ENCODE measurements at regions not wholly inside any gene's neighbourhood (a gene's known extent, or its start where the extent isn't known, plus 50 kb on each side); places are given as distances from the start of the nearest gene placed in this dataset.

DNA sequence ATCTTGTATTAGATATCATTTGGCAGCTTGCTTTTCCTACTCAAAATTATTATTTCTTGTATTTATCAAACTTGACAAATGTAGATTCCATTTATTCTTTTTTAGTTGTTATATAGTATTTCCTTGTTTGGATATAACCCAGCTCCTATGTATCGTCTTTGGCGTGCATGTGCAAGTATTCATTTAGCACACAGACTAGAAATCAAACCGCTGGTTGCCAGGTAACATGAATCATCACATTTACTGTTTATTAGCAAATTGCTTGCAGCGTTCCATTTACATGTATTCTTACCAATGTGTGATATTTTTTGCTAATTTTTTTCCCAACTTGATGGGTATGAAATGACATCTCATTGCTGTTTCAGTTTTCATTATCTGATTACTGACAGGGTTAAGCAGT lies 2089.7 kb upstream of the CELF4 start:
- DNase-seq = no peak
- CTCF ChIA-PET = no interaction called here
- Histone ChIP-seq H3K36me3 (ENCODE audit: control insufficient read depth in 4 of 4, insufficient read depth in 4 of 4, low read length in 3 of 4) (no peaks in the 10 kb centered on the region), H3K27ac (ENCODE audit: insufficient read depth in 1 of 2, low read depth in 1 of 2, low read length in 2 of 2, poor library complexity in 1 of 2, severe bottlenecking in 2 of 2) (no peak overlapping the region), H3K4me1 (ENCODE audit: control extremely low read depth in 1 of 4, control insufficient read depth in 4 of 4, insufficient read depth in 4 of 4, low read length in 3 of 4) (no peaks in the 10 kb centered on the region), H3K4me3 (ENCODE audit: control insufficient read depth in 1 of 7, extremely low read depth in 1 of 7, insufficient read depth in 4 of 7, low read depth in 2 of 7, low read length in 6 of 7) (no peak overlapping the region), H3K9me3 (ENCODE audit: control extremely low read depth in 1 of 5, control insufficient read depth in 4 of 5, insufficient read depth in 2 of 5, low read depth in 1 of 5, low read length in 4 of 5) (no peaks in the 10 kb centered on the region), H3K27me3 (replicated peaks in 2 of 5; ENCODE audit: control insufficient read depth in 4 of 5, insufficient read depth in 5 of 5, low read length in 4 of 5) (no peaks in the 10 kb centered on the region)
- no CpG with 5 or more reads among the region's 4 CpGs for WGBS (ENCODE audit: insufficient coverage)
- POLR2A ChIA-PET = no interaction called here

DNA sequence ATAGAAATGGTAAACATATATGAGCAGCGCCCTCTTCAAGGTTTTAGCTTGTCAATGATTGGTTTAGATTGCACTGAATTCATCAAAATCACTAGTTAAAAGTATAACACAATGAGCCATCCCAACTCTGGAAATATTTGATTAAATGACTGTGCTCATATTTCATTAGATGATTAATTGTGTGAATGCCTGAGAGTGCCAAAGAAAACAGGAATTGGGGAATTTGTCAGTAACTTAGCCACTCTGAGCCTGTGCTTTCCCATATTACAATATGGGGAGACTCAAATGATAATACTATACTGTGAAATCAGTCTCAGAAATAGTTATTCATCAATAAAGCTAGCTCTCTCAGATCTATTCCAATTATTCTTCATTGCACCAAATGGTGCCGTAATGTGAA lies 2087.6 kb upstream of the CELF4 start:
- H3K9me3 ChIP-seq (ENCODE audit: control extremely low read depth in 1 of 5, control insufficient read depth in 4 of 5, insufficient read depth in 2 of 5, low read depth in 1 of 5, low read length in 4 of 5) = no peaks in the 10 kb centered on the region
- ChIA-PET CTCF (no interaction called here), POLR2A (no interaction called here)
- H3K27me3 ChIP-seq (replicated peaks in 2 of 5; ENCODE audit: control insufficient read depth in 4 of 5, insufficient read depth in 5 of 5, low read length in 4 of 5) = no peaks in the 10 kb centered on the region
- no CpG with 5 or more reads among the region's 2 CpGs for WGBS (ENCODE audit: insufficient coverage)
- H3K4me3 ChIP-seq (ENCODE audit: control insufficient read depth in 1 of 7, extremely low read depth in 1 of 7, insufficient read depth in 4 of 7, low read depth in 2 of 7, low read length in 6 of 7) = no peak overlapping the region
- H3K27ac ChIP-seq (ENCODE audit: insufficient read depth in 1 of 2, low read depth in 1 of 2, low read length in 2 of 2, poor library complexity in 1 of 2, severe bottlenecking in 2 of 2) = no peak overlapping the region
- no peaks in the 10 kb centered on the region for H3K4me1 ChIP-seq (ENCODE audit: control extremely low read depth in 1 of 4, control insufficient read depth in 4 of 4, insufficient read depth in 4 of 4, low read length in 3 of 4)
- no peak for DNase-seq
- H3K36me3 ChIP-seq (ENCODE audit: control insufficient read depth in 4 of 4, insufficient read depth in 4 of 4, low read length in 3 of 4) = no peaks in the 10 kb centered on the region

DNA sequence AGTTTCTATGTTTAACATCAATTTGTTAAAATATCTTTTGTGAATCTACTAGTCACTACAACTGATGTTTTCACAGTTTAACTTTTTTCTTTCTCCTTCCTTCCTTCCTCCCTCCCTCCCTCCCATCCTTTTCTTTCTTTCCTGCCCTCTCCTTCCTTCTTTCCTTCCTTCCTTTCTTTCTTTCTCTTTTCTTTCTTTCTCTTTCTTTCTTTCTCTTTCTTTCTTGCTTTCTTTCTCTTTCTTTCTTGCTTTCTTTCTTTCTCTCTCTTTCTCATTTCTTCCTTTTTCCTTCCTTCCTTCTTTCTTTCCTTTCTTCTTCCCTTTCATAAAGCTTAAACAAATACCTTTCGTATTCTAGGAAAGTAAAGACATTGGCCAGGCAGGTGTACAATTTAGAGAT lies 2083.0 kb upstream of the CELF4 start:
- H3K36me3 ChIP-seq (ENCODE audit: control insufficient read depth in 4 of 4, insufficient read depth in 4 of 4, low read length in 3 of 4) = no peaks in the 10 kb centered on the region
- H3K4me3 ChIP-seq (ENCODE audit: control insufficient read depth in 1 of 7, extremely low read depth in 1 of 7, insufficient read depth in 4 of 7, low read depth in 2 of 7, low read length in 6 of 7) = no peak overlapping the region
- no peak overlapping the region for H3K27ac ChIP-seq (ENCODE audit: insufficient read depth in 1 of 2, low read depth in 1 of 2, low read length in 2 of 2, poor library complexity in 1 of 2, severe bottlenecking in 2 of 2)
- ChIA-PET CTCF (no interaction called here), POLR2A (no interaction called here)
- no peaks in the 10 kb centered on the region for H3K27me3 ChIP-seq (replicated peaks in 2 of 5; ENCODE audit: control insufficient read depth in 4 of 5, insufficient read depth in 5 of 5, low read length in 4 of 5)
- H3K9me3 ChIP-seq (ENCODE audit: control extremely low read depth in 1 of 5, control insufficient read depth in 4 of 5, insufficient read depth in 2 of 5, low read depth in 1 of 5, low read length in 4 of 5) = no peaks in the 10 kb centered on the region
- no CpG with 5 or more reads among the region's 1 CpG for WGBS (ENCODE audit: insufficient coverage)
- DNase-seq = no peak
- H3K4me1 ChIP-seq (ENCODE audit: control extremely low read depth in 1 of 4, control insufficient read depth in 4 of 4, insufficient read depth in 4 of 4, low read length in 3 of 4) = no peaks in the 10 kb centered on the region

DNA sequence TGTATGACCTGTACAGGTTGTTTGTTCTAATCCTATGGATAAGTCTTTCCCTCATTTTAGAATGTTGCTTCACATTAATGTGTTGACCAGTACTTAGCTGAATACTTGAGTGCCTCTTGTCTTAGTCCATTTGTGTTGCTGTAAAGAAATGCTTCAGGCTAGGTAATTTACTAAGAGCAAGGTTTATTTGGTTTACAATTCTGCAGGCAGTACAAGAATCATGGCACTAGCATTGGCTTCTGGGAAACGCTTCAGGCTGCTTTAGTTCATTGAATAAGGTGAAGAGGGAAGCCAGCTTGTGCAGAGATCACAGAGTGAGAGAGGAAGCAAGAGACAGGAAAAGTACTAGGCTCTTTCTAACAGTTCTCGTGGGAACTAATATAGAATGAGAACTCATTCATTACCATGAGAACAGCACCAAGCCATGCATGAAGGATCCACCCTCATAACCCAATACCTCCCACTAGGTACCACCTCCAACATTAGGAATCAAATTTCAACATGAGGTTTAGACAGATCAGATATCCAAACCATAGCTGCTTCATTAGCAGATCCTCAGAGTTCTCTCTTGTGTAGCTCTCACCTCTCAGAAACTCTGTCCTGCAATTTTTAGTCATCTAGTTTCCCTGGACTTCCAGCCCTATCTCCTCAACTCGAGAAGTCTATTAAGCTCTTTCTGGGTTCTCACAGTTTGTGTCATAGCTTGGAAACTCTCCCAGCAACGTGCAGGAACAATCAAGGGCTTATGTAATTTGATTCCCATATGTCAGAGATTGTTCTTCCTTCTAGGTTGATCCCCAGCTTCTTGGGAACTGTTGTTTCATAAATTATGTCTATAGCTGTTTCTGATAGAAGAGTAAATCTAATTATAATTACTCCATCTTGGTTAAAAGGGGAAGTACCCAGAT lies 2082.3 kb upstream of the CELF4 start:
- no peak for DNase-seq

DNA sequence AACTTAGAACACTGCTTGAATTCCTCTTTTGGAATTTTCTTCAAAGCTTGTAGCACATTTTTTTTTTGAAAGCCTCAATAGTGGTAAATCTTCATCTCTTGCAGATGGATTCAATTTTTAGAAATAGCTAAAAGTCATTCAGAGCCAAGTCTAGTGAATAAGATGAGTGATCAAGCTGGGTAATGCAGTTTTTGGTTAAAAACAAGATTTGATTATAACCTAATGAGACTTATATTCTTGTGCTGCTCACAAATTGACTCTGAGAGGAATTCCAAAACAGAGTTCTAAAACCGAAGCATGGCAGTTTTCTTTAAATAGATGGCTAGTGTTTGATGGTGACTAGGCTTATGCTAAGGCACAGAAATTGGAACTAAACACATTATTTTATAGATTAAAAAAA lies 2072.6 kb upstream of the CELF4 start:
- no CpG with 5 or more reads among the region's 1 CpG for WGBS (ENCODE audit: insufficient coverage)
- H3K27me3 ChIP-seq (replicated peaks in 2 of 5; ENCODE audit: control insufficient read depth in 4 of 5, insufficient read depth in 5 of 5, low read length in 4 of 5) = no peaks in the 10 kb centered on the region
- no peaks in the 10 kb centered on the region for H3K4me1 ChIP-seq (ENCODE audit: control extremely low read depth in 1 of 4, control insufficient read depth in 4 of 4, insufficient read depth in 4 of 4, low read length in 3 of 4)
- H3K27ac ChIP-seq (ENCODE audit: insufficient read depth in 1 of 2, low read depth in 1 of 2, low read length in 2 of 2, poor library complexity in 1 of 2, severe bottlenecking in 2 of 2) = no peak overlapping the region
- no peak for DNase-seq
- H3K9me3 ChIP-seq (ENCODE audit: control extremely low read depth in 1 of 5, control insufficient read depth in 4 of 5, insufficient read depth in 2 of 5, low read depth in 1 of 5, low read length in 4 of 5) = no peaks in the 10 kb centered on the region
- ChIA-PET POLR2A (no interaction called here), CTCF (no interaction called here)
- no peaks in the 10 kb centered on the region for H3K36me3 ChIP-seq (ENCODE audit: control insufficient read depth in 4 of 4, insufficient read depth in 4 of 4, low read length in 3 of 4)
- H3K4me3 ChIP-seq (ENCODE audit: control insufficient read depth in 1 of 7, extremely low read depth in 1 of 7, insufficient read depth in 4 of 7, low read depth in 2 of 7, low read length in 6 of 7) = no peak overlapping the region

More for the DNA sequence above, 2082.3 kb upstream of the CELF4 start:
- no peak overlapping the region for H3K4me3 ChIP-seq (ENCODE audit: control insufficient read depth in 1 of 7, extremely low read depth in 1 of 7, insufficient read depth in 4 of 7, low read depth in 2 of 7, low read length in 6 of 7)
- ChIA-PET POLR2A (no interaction called here), CTCF (interaction anchor here (1.3 kb wide), 1 partner anchor 71 kb away, joined by 3 read pairs; no protein-coding TSS in a partner anchor)
- H3K36me3 ChIP-seq (ENCODE audit: control insufficient read depth in 4 of 4, insufficient read depth in 4 of 4, low read length in 3 of 4) = no peaks in the 10 kb centered on the region
- H3K4me1 ChIP-seq (ENCODE audit: control extremely low read depth in 1 of 4, control insufficient read depth in 4 of 4, insufficient read depth in 4 of 4, low read length in 3 of 4) = no peaks in the 10 kb centered on the region
- no peak overlapping the region for H3K27ac ChIP-seq (ENCODE audit: insufficient read depth in 1 of 2, low read depth in 1 of 2, low read length in 2 of 2, poor library complexity in 1 of 2, severe bottlenecking in 2 of 2)
- no peaks in the 10 kb centered on the region for H3K27me3 ChIP-seq (replicated peaks in 2 of 5; ENCODE audit: control insufficient read depth in 4 of 5, insufficient read depth in 5 of 5, low read length in 4 of 5)
- no peaks in the 10 kb centered on the region for H3K9me3 ChIP-seq (ENCODE audit: control extremely low read depth in 1 of 5, control insufficient read depth in 4 of 5, insufficient read depth in 2 of 5, low read depth in 1 of 5, low read length in 4 of 5)
- WGBS (ENCODE audit: insufficient coverage) = 83% methylated on average over 3 of the region's 4 CpGs

DNA sequence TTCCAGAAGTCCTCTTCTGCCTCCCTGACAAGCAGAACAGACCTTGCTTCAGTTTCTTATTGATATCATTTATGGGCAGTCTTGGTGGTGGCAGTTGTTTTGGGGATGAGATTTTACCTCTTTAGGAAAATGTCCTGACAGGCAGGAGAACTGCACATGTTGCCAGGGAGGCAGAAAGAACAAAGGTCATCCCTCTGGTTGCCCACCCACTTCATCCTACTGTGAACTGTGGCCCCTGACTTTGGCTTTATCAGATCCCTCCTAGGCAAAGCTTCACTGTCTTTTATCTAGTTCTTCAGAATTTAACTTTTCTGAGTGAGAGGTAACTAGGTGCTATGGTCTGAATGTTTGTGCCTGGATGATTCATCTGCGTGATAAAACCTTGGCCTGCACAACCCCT lies 2071.3 kb upstream of the CELF4 start:
- no peaks in the 10 kb centered on the region for H3K27me3 ChIP-seq (replicated peaks in 2 of 5; ENCODE audit: control insufficient read depth in 4 of 5, insufficient read depth in 5 of 5, low read length in 4 of 5)
- no peak overlapping the region for H3K4me3 ChIP-seq (ENCODE audit: control insufficient read depth in 1 of 7, extremely low read depth in 1 of 7, insufficient read depth in 4 of 7, low read depth in 2 of 7, low read length in 6 of 7)
- H3K4me1 ChIP-seq (ENCODE audit: control extremely low read depth in 1 of 4, control insufficient read depth in 4 of 4, insufficient read depth in 4 of 4, low read length in 3 of 4) = no peaks in the 10 kb centered on the region
- H3K36me3 ChIP-seq (ENCODE audit: control insufficient read depth in 4 of 4, insufficient read depth in 4 of 4, low read length in 3 of 4) = no peaks in the 10 kb centered on the region
- H3K9me3 ChIP-seq (ENCODE audit: control extremely low read depth in 1 of 5, control insufficient read depth in 4 of 5, insufficient read depth in 2 of 5, low read depth in 1 of 5, low read length in 4 of 5) = no peaks in the 10 kb centered on the region
- no peak overlapping the region for H3K27ac ChIP-seq (ENCODE audit: insufficient read depth in 1 of 2, low read depth in 1 of 2, low read length in 2 of 2, poor library complexity in 1 of 2, severe bottlenecking in 2 of 2)
- CTCF ChIA-PET = no interaction called here
- DNase-seq = no peak
- POLR2A ChIA-PET = no interaction called here
- 100% methylated on average over 1 of the region's 1 CpG for WGBS (ENCODE audit: insufficient coverage)

DNA sequence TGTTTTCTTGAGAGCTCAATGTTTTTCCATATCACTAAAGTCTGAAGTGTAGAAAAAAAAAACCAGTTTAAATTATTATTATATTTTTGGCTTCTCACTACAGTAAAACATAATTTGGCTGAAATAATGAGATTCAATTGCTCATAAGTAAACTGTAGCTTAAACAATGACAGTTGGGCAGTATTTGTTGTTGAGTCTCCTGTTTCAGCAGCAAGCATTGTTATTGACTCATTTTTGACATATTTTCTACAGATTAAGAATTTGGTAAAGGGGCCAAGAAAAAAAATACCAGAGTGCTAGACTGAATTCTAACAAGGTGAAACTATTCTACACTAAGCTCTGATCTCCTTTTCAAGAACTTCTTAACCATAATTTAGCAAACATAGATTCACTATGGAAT lies 2070.4 kb upstream of the CELF4 start:
- no peak overlapping the region for H3K4me3 ChIP-seq (ENCODE audit: control insufficient read depth in 1 of 7, extremely low read depth in 1 of 7, insufficient read depth in 4 of 7, low read depth in 2 of 7, low read length in 6 of 7)
- DNase-seq = no peak
- H3K27ac ChIP-seq (ENCODE audit: insufficient read depth in 1 of 2, low read depth in 1 of 2, low read length in 2 of 2, poor library complexity in 1 of 2, severe bottlenecking in 2 of 2) = no peak overlapping the region
- ChIA-PET POLR2A (no interaction called here), CTCF (no interaction called here)
- H3K36me3 ChIP-seq (ENCODE audit: control insufficient read depth in 4 of 4, insufficient read depth in 4 of 4, low read length in 3 of 4) = no peaks in the 10 kb centered on the region
- H3K4me1 ChIP-seq (ENCODE audit: control extremely low read depth in 1 of 4, control insufficient read depth in 4 of 4, insufficient read depth in 4 of 4, low read length in 3 of 4) = no peaks in the 10 kb centered on the region
- no peaks in the 10 kb centered on the region for H3K27me3 ChIP-seq (replicated peaks in 2 of 5; ENCODE audit: control insufficient read depth in 4 of 5, insufficient read depth in 5 of 5, low read length in 4 of 5)
- H3K9me3 ChIP-seq (ENCODE audit: control extremely low read depth in 1 of 5, control insufficient read depth in 4 of 5, insufficient read depth in 2 of 5, low read depth in 1 of 5, low read length in 4 of 5) = no peaks in the 10 kb centered on the region
